Small intestine (tissue), 7 donors: ENCODE measurements at regions not wholly inside any gene's neighbourhood (a gene's known extent, or its start where the extent isn't known, plus 50 kb on each side); places are given as distances from the start of the nearest gene placed in this dataset.

ENCODE experiments used
- DNase-seq, 2 donors: peaks; one replicate each; pipeline versions ENCODE4 v3.0.0 to v3.0.0-alpha.2; 2013
- FAIRE-seq: peaks from 2 replicates; lab custom pipeline; 2012; peaks lifted over from hg19 to GRCh38; lab: Jason Lieb, UNC
- H3K27ac ChIP-seq, 3 donors: one replicate each; pipeline ENCODE4 v1.5.1; 2013; ENCODE audit warnings: low read length in 2 of 3, mild to moderate bottlenecking in 2 of 3, control low read depth in 1 of 3, inconsistent platforms in 1 of 3, low read depth in 1 of 3, moderate library complexity in 1 of 3
- H3K27me3 ChIP-seq, 3 donors: one replicate each; pipeline ENCODE4 v1.6.1; 2013; ENCODE audit warnings: low read length in 3 of 3, inconsistent platforms in 1 of 3; ENCODE audit not compliant: control insufficient read depth in 3 of 3, insufficient read depth in 3 of 3
- H3K36me3 ChIP-seq, 3 donors: one replicate each; pipeline ENCODE4 v1.6.1; 2013; ENCODE audit warnings: low read length in 3 of 3, inconsistent platforms in 1 of 3, low read depth in 1 of 3, mild to moderate bottlenecking in 1 of 3, moderate library complexity in 1 of 3; ENCODE audit not compliant: control insufficient read depth in 3 of 3, insufficient read depth in 2 of 3
- H3K4me1 ChIP-seq, 3 donors: one replicate each; pipeline ENCODE4 v1.6.1; 2013; ENCODE audit warnings: low read length in 2 of 3, inconsistent platforms in 1 of 3, low read depth in 1 of 3, mild to moderate bottlenecking in 1 of 3, moderate library complexity in 1 of 3; ENCODE audit not compliant: control insufficient read depth in 3 of 3, insufficient read depth in 2 of 3
- H3K4me3 ChIP-seq, 3 donors: one replicate each; pipeline ENCODE4 v1.5.1; 2013; ENCODE audit warnings: low read length in 3 of 3, control low read depth in 1 of 3, inconsistent platforms in 1 of 3, low read depth in 1 of 3, mild to moderate bottlenecking in 1 of 3, moderate library complexity in 1 of 3
- H3K9me3 ChIP-seq, 2 donors: one replicate each; pipeline ENCODE4 v1.6.1; 2013; ENCODE audit warnings: low read depth in 1 of 2, low read length in 1 of 2; ENCODE audit not compliant: control insufficient read depth in 2 of 2, insufficient read depth in 1 of 2
- WGBS, 3 donors: extraction: QIAGEN DNeasy Blood & Tissue Kit; methylation state at CpG; one replicate each; pipeline ENCODE4 v1.1.7; 2013; 5-methylcytosine and 5-hydroxymethylcytosine counted together
- donor health status: healthy with polysubstance abuse.
- donor health status: control.
- donor health status: control.
- donor health status: Bipolar disorder and iron deficiency.
- donor health status: healthy.

DNA sequence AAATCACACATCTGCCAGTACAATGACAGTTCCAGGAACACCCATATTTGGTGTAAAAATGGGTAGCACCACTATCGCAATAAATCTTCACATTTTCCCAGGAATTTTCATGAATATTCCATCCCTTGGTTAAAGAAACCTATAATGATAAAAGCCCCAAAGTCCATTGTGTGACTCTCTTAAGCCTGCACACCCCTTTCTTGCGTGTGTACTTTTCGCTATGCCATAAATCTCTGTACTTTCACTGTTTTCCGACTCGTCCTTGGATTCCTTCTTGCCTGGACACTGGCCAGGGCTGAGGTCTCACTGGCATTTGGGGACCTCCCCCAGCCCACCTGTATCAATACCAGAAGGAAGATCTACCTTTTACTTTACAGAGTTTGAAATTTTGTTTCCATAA is 172.3 kb downstream of the RNF152 start:
- Histone ChIP-seq H3K4me1 (no peaks in the 10 kb centered on the region), H3K27me3 (no peaks in the 10 kb centered on the region), H3K36me3 (no peaks in the 10 kb centered on the region), H3K27ac (no peak overlapping the region), H3K9me3 (no peaks in the 10 kb centered on the region), H3K4me3 (no peak overlapping the region)
- DNase-seq (no peak), FAIRE-seq (no peak)
- WGBS, 3 donors = 71 to 72% (median 71%) methylated on average over 5 of the region's 5 CpGs

- Histone ChIP-seq H3K9me3 (no peaks in the 10 kb centered on the region), H3K4me1 (no peaks in the 10 kb centered on the region), H3K27me3 (no peaks in the 10 kb centered on the region), H3K36me3 (no peaks in the 10 kb centered on the region), H3K4me3 (no peak overlapping the region), H3K27ac (no peak overlapping the region)
- no peak for FAIRE-seq
- 77 to 81% (median 79%) methylated on average over 1 of the region's 1 CpG for WGBS, 3 donors
- DNase-seq = no peak
These were observed 173.1 kb downstream of the RNF152 start for GRCh38 chr18:61719671-61720070.

- Histone ChIP-seq H3K27ac (no peak overlapping the region), H3K9me3 (no peaks in the 10 kb centered on the region), H3K36me3 (no peaks in the 10 kb centered on the region), H3K4me1 (no peaks in the 10 kb centered on the region), H3K4me3 (no peak overlapping the region), H3K27me3 (no peaks in the 10 kb centered on the region)
- DNase-seq = no peak
- FAIRE-seq = no peak
- WGBS, 3 donors = 80 to 90% (median 85%) methylated on average over 3 of the region's 3 CpGs
These were observed 173.9 kb downstream of the RNF152 start for GRCh38 chr18:61718944-61719343.

GRCh38 chr18:61714421-61714820 is 178.4 kb downstream of the RNF152 start:
- H3K4me1 ChIP-seq = peaks cover 0 to 4% (median 2%) of the 10 kb centered on the region in 3 donors
- H3K27ac ChIP-seq = no peak overlapping the region
- FAIRE-seq (no peak), DNase-seq (no peak)
- H3K9me3 ChIP-seq = peaks cover 0 to 7% of the 10 kb centered on the region in 2 donors
- H3K4me3 ChIP-seq = no peak overlapping the region
- no peaks in the 10 kb centered on the region for H3K27me3 ChIP-seq
- WGBS, 3 donors = 88 to 92% (median 92%) methylated on average over 1 of the region's 1 CpG
- H3K36me3 ChIP-seq = no peaks in the 10 kb centered on the region

GRCh38 chr18:61713502-61713901 is 179.3 kb downstream of the RNF152 start:
- H3K36me3 ChIP-seq = no peaks in the 10 kb centered on the region
- no peaks in the 10 kb centered on the region for H3K27me3 ChIP-seq
- peaks cover 0 to 4% (median 2%) of the 10 kb centered on the region in 3 donors for H3K4me1 ChIP-seq
- DNase-seq = no peak
- peaks cover 0 to 8% of the 10 kb centered on the region in 2 donors for H3K9me3 ChIP-seq
- H3K27ac ChIP-seq = no peak overlapping the region
- H3K4me3 ChIP-seq = no peak overlapping the region
- FAIRE-seq = no peak

GRCh38 chr18:61710082-61710620 is 182.7 kb downstream of the RNF152 start:
- FAIRE-seq = no peak
- H3K4me1 ChIP-seq = peaks cover 0 to 4% (median 2%) of the 10 kb centered on the region in 3 donors
- H3K27me3 ChIP-seq = no peaks in the 10 kb centered on the region
- H3K27ac ChIP-seq = no peak overlapping the region
- H3K9me3 ChIP-seq = peaks cover 0 to 8% of the 10 kb centered on the region in 2 donors
- no peaks in the 10 kb centered on the region for H3K36me3 ChIP-seq
- WGBS, 3 donors = 25 to 59% (median 57%) methylated on average over 1 of the region's 1 CpG
- peak; percentile 46 to 61 for DNase-seq
- no peak overlapping the region for H3K4me3 ChIP-seq

GRCh38 chr18:61706276-61706915 is 186.4 kb downstream of the RNF152 start:
- Histone ChIP-seq H3K9me3 (peaks cover 0 to 8% of the 10 kb centered on the region in 2 donors), H3K36me3 (no peaks in the 10 kb centered on the region), H3K4me1 (peaks cover 0 to 4% (median 2%) of the 10 kb centered on the region in 3 donors), H3K27me3 (no peaks in the 10 kb centered on the region), H3K4me3 (no peak overlapping the region), H3K27ac (no peak overlapping the region)
- DNase-seq = no peak
- FAIRE-seq = no peak
- 70 to 84% (median 84%) methylated on average over 3 of the region's 3 CpGs for WGBS, 3 donors

DNA sequence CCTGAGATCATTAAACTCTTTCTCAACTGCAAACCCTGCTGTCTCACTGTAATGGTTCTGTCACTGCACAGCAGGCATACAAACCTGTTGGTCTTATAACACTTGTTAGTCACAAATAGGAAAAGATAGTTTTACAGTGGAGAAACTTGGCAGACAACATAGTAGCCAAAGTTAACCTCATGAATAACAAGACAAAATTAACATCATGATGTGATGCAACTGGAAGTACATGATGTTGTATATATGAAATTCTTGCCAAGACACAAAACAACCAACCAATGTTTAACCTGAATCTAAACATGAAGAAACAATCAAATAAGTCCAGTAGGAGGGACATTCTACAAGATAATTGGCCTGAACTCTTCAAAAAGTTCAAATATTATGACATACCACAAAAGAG is 189.3 kb downstream of the RNF152 start:
- Histone ChIP-seq H3K27ac (no peak overlapping the region), H3K27me3 (peaks cover 0 to 2% (median 0%) of the 10 kb centered on the region in 3 donors), H3K9me3 (no peaks in the 10 kb centered on the region), H3K4me3 (no peak overlapping the region), H3K4me1 (no peaks in the 10 kb centered on the region), H3K36me3 (no peaks in the 10 kb centered on the region)
- no peak for FAIRE-seq
- DNase-seq = no peak

DNA sequence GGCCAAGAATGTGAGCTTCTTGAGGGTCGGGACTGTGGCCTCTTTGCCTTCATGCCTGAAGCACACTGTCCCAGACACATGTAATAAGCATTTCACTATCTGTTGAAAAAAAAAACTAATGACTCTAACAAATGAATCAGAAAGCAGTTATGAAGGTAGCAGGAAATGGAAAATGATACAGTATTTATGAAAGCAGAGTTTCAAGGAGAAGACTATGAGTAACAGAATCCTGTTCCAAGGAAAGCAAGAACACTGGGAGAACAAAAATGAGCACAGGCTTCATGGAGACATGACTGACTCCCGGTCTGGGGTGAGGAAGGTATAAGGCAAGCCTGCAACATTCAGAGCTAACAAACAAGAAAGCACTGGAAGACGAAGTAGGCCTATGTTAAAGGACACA is 190.8 kb downstream of the RNF152 start:
- Histone ChIP-seq H3K27me3 (peaks cover 0 to 2% (median 0%) of the 10 kb centered on the region in 3 donors), H3K4me3 (no peak overlapping the region), H3K36me3 (no peaks in the 10 kb centered on the region), H3K4me1 (no peaks in the 10 kb centered on the region), H3K27ac (no peak overlapping the region), H3K9me3 (no peaks in the 10 kb centered on the region)
- DNase-seq (no peak), FAIRE-seq (no peak)
- 77 to 87% (median 80%) methylated on average over 3 of the region's 3 CpGs for WGBS, 3 donors
